C4-2B (cell line): ENCODE measurements at regions not wholly inside any gene's neighbourhood (a gene's known extent, or its start where the extent isn't known, plus 50 kb on each side); places are given as distances from the start of the nearest gene placed in this dataset.

ENCODE experiments used
- ZFX ChIP-seq: fragments of 450-650 bp; IDR thresholded peaks from 2 replicates; pipeline ENCODE4 v1.6.1; 2017
- TF ChIP-seq, protein P1 (sequence below): fragments of 450-650 bp; conservative IDR thresholded peaks from 2 replicates; pipeline ENCODE4 v1.5.1; 2017; ENCODE audit warnings: mild to moderate bottlenecking

DNA sequence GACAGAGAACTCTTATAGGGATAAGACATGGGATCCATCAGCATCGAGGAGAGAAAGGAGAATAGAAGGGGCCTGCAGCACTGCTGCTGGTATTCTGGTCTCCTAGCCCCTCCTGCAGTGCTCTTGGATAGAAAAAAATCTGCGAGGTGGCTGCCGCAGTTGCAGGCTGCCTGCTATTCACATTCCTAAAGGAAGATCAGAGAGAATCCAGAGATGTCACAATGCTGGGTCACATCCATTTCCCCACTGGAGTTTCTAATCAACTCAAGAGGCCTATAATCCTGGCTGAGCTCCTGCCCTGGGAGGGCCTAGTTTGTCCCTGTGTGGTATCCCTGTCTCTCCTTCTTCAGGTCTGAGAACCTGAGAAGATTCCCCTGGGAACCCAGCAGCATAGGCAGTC lies 357.8 kb downstream of the MAFB start:
- TF ChIP-seq, protein P1, sequence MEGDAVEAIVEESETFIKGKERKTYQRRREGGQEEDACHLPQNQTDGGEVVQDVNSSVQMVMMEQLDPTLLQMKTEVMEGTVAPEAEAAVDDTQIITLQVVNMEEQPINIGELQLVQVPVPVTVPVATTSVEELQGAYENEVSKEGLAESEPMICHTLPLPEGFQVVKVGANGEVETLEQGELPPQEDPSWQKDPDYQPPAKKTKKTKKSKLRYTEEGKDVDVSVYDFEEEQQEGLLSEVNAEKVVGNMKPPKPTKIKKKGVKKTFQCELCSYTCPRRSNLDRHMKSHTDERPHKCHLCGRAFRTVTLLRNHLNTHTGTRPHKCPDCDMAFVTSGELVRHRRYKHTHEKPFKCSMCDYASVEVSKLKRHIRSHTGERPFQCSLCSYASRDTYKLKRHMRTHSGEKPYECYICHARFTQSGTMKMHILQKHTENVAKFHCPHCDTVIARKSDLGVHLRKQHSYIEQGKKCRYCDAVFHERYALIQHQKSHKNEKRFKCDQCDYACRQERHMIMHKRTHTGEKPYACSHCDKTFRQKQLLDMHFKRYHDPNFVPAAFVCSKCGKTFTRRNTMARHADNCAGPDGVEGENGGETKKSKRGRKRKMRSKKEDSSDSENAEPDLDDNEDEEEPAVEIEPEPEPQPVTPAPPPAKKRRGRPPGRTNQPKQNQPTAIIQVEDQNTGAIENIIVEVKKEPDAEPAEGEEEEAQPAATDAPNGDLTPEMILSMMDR = no peak
- no peak for TF ChIP-seq ZFX
